Panc1 (cell line): ENCODE measurements at regions not wholly inside any gene's neighbourhood (a gene's known extent, or its start where the extent isn't known, plus 50 kb on each side); places are given as distances from the start of the nearest gene placed in this dataset.

Experiments used
- ATAC-seq: fragments of 200-7000 bp; cut with Tn5 transposase; 2 replicates; pipeline ENCODE4 v1.9.1; 2020; ENCODE audit warnings: mild to moderate bottlenecking, moderate library complexity
- BruUV-seq: library from RNA; stranded (reverse); fragments of 400-500 nt; replicated peaks from 2 replicates; lab custom pipeline; 2021; lab: Mats Ljungman, UMichigan
- CTCF ChIA-PET: fragments of 300-600 bp; sonication (Branson Sonifier 250); formaldehyde crosslinking; loops from one replicate; lab custom pipeline; 2022; ENCODE audit warnings: antibody characterized with exemption; lab: Charles Lee
- POLR2A ChIA-PET: fragments of 300-600 bp; sonication (Branson Sonifier 250); formaldehyde crosslinking; loops from one replicate; lab custom pipeline; 2022; ENCODE audit warnings: antibody characterized with exemption; lab: Charles Lee
- DNase-seq: peaks from one replicate; pipeline ENCODE4 v3.0.0-alpha.2; 2010; ENCODE audit warnings: low read depth, low spot score
- H3K27ac ChIP-seq: 2 replicates; pipeline ENCODE4 v1.5.1; 2011; ENCODE audit warnings: mild to moderate bottlenecking, low read length, inconsistent platforms
- H3K27me3 ChIP-seq: fragments of 200-500 bp; sonication (Bioruptor generic); 2 replicates; pipeline ENCODE4 v1.6.0; 2014; ENCODE audit warnings: low read length, inconsistent platforms; ENCODE audit not compliant: control insufficient read depth, insufficient read depth
- H3K36me3 ChIP-seq: fragments of 200-500 bp; sonication (Bioruptor generic); 2 replicates; pipeline ENCODE4 v1.5.1; 2014; ENCODE audit warnings: inconsistent platforms, mild to moderate bottlenecking, low read length, moderate library complexity; ENCODE audit not compliant: control insufficient read depth, insufficient read depth
- H3K4me1 ChIP-seq: 2 replicates; pipeline ENCODE4 v1.5.1; 2011; ENCODE audit warnings: inconsistent platforms, mild to moderate bottlenecking, low read length, moderate library complexity; ENCODE audit not compliant: control insufficient read depth, insufficient read depth
- H3K4me3 ChIP-seq, 2 experiments: 2 replicates each; pipeline ENCODE4 v1.5.1; 2011 to 2012; ENCODE audit warnings: low read depth in 2 of 2, low read length in 2 of 2, mild to moderate bottlenecking in 2 of 2, inconsistent platforms in 1 of 2, moderate library complexity in 1 of 2
- H3K9me3 ChIP-seq: fragments of 200-500 bp; sonication (Bioruptor generic); 2 replicates; pipeline ENCODE4 v1.5.1; 2014; ENCODE audit warnings: low read depth, mild to moderate bottlenecking, inconsistent platforms, low read length, moderate library complexity; ENCODE audit not compliant: control insufficient read depth, insufficient read depth
- POLR2AphosphoS5 ChIP-seq: IDR thresholded peaks from 2 replicates; pipeline ENCODE4 v1.6.1; 2012; ENCODE audit warnings: mild to moderate bottlenecking, low read depth, low read length, moderate library complexity
- REST ChIP-seq, 2 experiments: IDR thresholded peaks; 2 replicates each; pipeline ENCODE4 v1.6.1; 2011 to 2012; ENCODE audit warnings: low read depth in 2 of 2, control low read depth in 1 of 2, low read length in 1 of 2, mild to moderate bottlenecking in 1 of 2, moderate library complexity in 1 of 2; ENCODE audit not compliant: insufficient read depth in 1 of 2
- SIN3A ChIP-seq: IDR thresholded peaks from 2 replicates; pipeline ENCODE4 v1.6.1; 2012; ENCODE audit warnings: low read depth, mild to moderate bottlenecking, low read length, moderate library complexity, borderline replicate concordance; ENCODE audit not compliant: insufficient read depth
- TCF7L2 ChIP-seq: IDR thresholded peaks from 2 replicates; pipeline ENCODE4 v1.6.1; 2011; ENCODE audit warnings: mild to moderate bottlenecking, low read depth, low read length, inconsistent platforms
- in situ Hi-C: cut with HindIII; loops from 2 replicates; pipeline ENCODE4 v1.10.0; 2016; ENCODE audit warnings: low sequenced_read_pairs, low pct_unique_long_range_greater_than_20kb
- intact Hi-C: fragments of 100-400 bp; cut with micrococcal nuclease; formaldehyde crosslinking; loops from one replicate; pipeline ENCODE4 v1.10.0; 2022; ENCODE audit not compliant: unreplicated experiment
- TF ChIP-seq, protein P1 (sequence below): fragments of 450-650 bp; IDR thresholded peaks from 2 replicates; pipeline ENCODE4 v1.5.1; 2017; ENCODE audit warnings: mild to moderate bottlenecking

- 0 out of 2 replicates have a peak, but pooled peaks have one; percentile 25 for TF ChIP-seq TCF7L2
- no peak for TF ChIP-seq POLR2AphosphoS5
- intact Hi-C loops: no loop called here
- Histone ChIP-seq H3K4me3 (no peak overlapping the region), H3K36me3 (no peaks in the 10 kb centered on the region), H3K27ac (no peak overlapping the region), H3K4me1 (no peaks in the 10 kb centered on the region; the same call in 1 of the 2 replicates), H3K9me3 (no peaks in the 10 kb centered on the region), H3K27me3 (no peaks in the 10 kb centered on the region; the same call in 1 of the 2 replicates)
- ChIA-PET POLR2A (no interaction called here), CTCF (no interaction called here)
- BruUV-seq: no TSS peak
- in situ Hi-C loops: no loop called here
- no peak for DNase-seq
- ATAC-seq: no peak
Measured at GRCh38 chr5:13625616-13626198, 318.8 kb downstream of the DNAH5 start.

DNA sequence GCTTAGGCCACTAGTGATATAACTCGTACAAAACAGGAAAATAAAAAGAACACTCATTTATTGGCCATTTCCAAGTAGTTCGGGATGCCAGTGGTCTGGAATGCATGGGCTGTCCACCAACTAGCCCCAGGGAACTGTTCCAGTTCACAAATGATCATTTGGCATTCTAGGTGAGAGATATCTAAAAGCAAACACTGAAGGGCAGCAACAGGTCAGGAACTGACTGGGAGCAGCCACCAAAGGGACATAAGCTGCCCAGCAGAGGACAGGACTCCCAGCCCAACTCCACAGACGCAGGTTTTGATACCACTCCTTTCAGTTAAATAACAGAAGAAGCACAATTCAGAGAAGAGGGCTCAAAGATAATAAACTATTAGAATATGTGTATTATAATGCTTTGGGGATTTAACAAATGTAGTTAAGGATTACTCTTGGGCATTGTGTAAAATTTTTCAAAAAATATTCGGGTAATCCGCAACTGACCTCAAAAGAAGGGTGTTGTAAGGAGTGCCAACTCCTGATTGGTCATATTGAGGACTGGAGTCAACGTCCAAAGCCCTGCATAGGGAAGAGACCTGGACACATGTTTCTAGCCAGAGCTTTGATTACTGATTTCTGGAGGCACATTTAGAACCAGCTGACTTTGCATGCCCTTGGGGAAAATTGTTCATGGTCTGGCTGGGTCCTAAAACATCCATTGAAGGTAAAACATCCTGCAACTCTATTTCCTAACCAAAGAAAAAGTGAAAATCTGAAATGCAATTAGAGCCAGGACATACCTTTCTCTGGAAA is 320.0 kb downstream of the DNAH5 start:
- H3K27ac ChIP-seq: no peak overlapping the region
- H3K27me3 ChIP-seq: no peaks in the 10 kb centered on the region; the same call in 1 of the 2 replicates
- BruUV-seq: no TSS peak
- intact Hi-C loops (no loop called here), in situ Hi-C loops (no loop called here)
- no peak overlapping the region for H3K4me3 ChIP-seq
- POLR2A ChIA-PET: interaction anchor here (0.7 kb wide), 1 partner anchor 36 kb away, joined by 4 read pairs; no protein-coding TSS in a partner anchor
- TF ChIP-seq SIN3A (no peak), REST (IDR thresholded peaks at IDR 0.05; ENCODE audit: insufficient read depth in 1 of 2, low read depth in 2 of 2, low read length in 1 of 2) (no peak), POLR2AphosphoS5 (no peak), TCF7L2 (no peak)
- TF ChIP-seq, protein P1, sequence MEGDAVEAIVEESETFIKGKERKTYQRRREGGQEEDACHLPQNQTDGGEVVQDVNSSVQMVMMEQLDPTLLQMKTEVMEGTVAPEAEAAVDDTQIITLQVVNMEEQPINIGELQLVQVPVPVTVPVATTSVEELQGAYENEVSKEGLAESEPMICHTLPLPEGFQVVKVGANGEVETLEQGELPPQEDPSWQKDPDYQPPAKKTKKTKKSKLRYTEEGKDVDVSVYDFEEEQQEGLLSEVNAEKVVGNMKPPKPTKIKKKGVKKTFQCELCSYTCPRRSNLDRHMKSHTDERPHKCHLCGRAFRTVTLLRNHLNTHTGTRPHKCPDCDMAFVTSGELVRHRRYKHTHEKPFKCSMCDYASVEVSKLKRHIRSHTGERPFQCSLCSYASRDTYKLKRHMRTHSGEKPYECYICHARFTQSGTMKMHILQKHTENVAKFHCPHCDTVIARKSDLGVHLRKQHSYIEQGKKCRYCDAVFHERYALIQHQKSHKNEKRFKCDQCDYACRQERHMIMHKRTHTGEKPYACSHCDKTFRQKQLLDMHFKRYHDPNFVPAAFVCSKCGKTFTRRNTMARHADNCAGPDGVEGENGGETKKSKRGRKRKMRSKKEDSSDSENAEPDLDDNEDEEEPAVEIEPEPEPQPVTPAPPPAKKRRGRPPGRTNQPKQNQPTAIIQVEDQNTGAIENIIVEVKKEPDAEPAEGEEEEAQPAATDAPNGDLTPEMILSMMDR: no peak
- H3K36me3 ChIP-seq: no peaks in the 10 kb centered on the region
- ATAC-seq (peak; percentile 53; the same call in 1 of the 2 replicates), DNase-seq (no peak)
- H3K4me1 ChIP-seq: no peaks in the 10 kb centered on the region; the same call in 1 of the 2 replicates
- CTCF ChIA-PET: no interaction called here
- H3K9me3 ChIP-seq: no peaks in the 10 kb centered on the region

- intact Hi-C loops: no loop called here
- POLR2A ChIA-PET: no interaction called here
- Histone ChIP-seq H3K4me3 (no peak overlapping the region), H3K9me3 (no peaks in the 10 kb centered on the region), H3K27ac (no peak overlapping the region), H3K27me3 (no peaks in the 10 kb centered on the region), H3K4me1 (no peaks in the 10 kb centered on the region), H3K36me3 (no peaks in the 10 kb centered on the region)
- in situ Hi-C loops: no loop called here
- ATAC-seq (no peak), DNase-seq (no peak)
- CTCF ChIA-PET: no interaction called here
- TF ChIP-seq, protein P1: no peak
- TF ChIP-seq POLR2AphosphoS5 (no peak), TCF7L2 (no peak), SIN3A (no peak), REST (IDR thresholded peaks at IDR 0.05; ENCODE audit: insufficient read depth in 1 of 2, low read depth in 2 of 2, low read length in 1 of 2) (no peak)
- BruUV-seq: no TSS peak
Measured at GRCh38 chr5:13613621-13614020, 330.9 kb downstream of the DNAH5 start.
